ENCODE measurements at regions not wholly inside any gene's neighbourhood (a gene's known extent, or its start where the extent isn't known, plus 50 kb on each side); places are given as distances from the start of the nearest gene placed in this dataset.

DNA sequence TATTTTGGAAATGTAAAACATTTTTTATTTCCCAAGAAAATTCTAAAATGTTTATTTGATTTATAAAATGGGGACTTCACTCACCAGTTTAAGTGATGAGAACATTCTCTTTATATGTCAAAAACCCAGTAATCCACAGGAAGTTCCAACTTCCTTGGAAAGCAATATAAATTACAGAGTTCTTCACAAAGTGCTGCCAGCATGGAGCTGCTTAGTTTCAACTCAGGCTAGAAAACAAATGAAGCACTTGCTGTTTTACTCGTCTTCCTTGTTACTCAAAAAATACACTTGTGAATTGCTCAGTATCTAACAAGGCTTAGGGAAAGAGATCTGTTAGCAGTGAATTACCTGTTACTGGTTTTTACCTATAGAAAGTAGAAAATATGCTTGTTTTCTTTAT, 942.7 kb upstream of the MDGA2 start:
- TF ChIP-seq, protein P1, sequence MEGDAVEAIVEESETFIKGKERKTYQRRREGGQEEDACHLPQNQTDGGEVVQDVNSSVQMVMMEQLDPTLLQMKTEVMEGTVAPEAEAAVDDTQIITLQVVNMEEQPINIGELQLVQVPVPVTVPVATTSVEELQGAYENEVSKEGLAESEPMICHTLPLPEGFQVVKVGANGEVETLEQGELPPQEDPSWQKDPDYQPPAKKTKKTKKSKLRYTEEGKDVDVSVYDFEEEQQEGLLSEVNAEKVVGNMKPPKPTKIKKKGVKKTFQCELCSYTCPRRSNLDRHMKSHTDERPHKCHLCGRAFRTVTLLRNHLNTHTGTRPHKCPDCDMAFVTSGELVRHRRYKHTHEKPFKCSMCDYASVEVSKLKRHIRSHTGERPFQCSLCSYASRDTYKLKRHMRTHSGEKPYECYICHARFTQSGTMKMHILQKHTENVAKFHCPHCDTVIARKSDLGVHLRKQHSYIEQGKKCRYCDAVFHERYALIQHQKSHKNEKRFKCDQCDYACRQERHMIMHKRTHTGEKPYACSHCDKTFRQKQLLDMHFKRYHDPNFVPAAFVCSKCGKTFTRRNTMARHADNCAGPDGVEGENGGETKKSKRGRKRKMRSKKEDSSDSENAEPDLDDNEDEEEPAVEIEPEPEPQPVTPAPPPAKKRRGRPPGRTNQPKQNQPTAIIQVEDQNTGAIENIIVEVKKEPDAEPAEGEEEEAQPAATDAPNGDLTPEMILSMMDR (conservative IDR thresholded peaks at IDR 0.05; ENCODE audit: low read depth, low read length): no peak
- no peak for TF ChIP-seq EZH2 (IDR thresholded peaks at IDR 0.05; ENCODE audit: borderline replicate concordance, low read depth, low read length, poor library complexity, severe bottlenecking)
